ENCODE measurements at regions not wholly inside any gene's neighbourhood (a gene's known extent, or its start where the extent isn't known, plus 50 kb on each side); places are given as distances from the start of the nearest gene placed in this dataset.

DNA sequence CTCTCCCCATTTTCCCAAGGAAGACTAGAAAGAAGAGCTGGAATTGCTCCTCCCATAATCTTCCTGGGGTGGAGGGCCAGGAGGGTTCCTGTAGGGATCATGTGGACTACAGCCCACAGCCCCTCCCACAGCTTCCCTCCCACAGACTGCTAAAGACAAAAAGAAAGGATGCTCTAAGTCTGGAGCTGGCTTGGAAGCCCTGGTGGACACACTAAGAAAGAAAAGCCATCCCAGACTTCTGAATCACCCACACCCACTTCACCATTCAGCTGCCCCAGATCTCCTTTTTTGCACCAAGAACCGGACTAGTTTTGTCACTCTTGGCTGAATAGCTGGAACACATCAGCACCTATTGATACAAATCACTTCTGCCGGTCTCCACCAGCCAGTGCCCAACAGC, 56.8 kb upstream of the PLXNC1 start:
- TF ChIP-seq RCOR1 (conservative IDR thresholded peaks at IDR 0.05; ENCODE audit: low read depth, low read length) (no peak), SIN3A (IDR thresholded peaks at IDR 0.05; ENCODE audit: low read depth, low read length) (no peak), ZZZ3 (IDR thresholded peaks at IDR 0.05; ENCODE audit: control insufficient read depth, insufficient read length, low read depth) (no peak), ZNF622 (IDR thresholded peaks at IDR 0.05) (no peak), KDM1A (IDR thresholded peaks at IDR 0.05; ENCODE audit: borderline replicate concordance) (no peak), SMARCA5 (IDR thresholded peaks at IDR 0.05) (no peak), RELA (IDR thresholded peaks at IDR 0.05; ENCODE audit: borderline replicate concordance, partially characterized antibody) (no peak), WRNIP1 (IDR thresholded peaks at IDR 0.05; ENCODE audit: borderline replicate concordance, low read depth, low read length) (no peak), CREB1 (IDR thresholded peaks at IDR 0.05; ENCODE audit: low read depth) (no peak), HDAC6 (IDR thresholded peaks at IDR 0.05; ENCODE audit: unreplicated experiment) (no peak), KAT2A (conservative IDR thresholded peaks at IDR 0.05; ENCODE audit: control insufficient read depth, low read depth, low read length) (no peak), PAX8 (IDR thresholded peaks at IDR 0.05) (no peak), NFYA (IDR thresholded peaks at IDR 0.05; ENCODE audit: borderline replicate concordance, low read depth, low read length) (no peak)
- TF ChIP-seq, protein P1, sequence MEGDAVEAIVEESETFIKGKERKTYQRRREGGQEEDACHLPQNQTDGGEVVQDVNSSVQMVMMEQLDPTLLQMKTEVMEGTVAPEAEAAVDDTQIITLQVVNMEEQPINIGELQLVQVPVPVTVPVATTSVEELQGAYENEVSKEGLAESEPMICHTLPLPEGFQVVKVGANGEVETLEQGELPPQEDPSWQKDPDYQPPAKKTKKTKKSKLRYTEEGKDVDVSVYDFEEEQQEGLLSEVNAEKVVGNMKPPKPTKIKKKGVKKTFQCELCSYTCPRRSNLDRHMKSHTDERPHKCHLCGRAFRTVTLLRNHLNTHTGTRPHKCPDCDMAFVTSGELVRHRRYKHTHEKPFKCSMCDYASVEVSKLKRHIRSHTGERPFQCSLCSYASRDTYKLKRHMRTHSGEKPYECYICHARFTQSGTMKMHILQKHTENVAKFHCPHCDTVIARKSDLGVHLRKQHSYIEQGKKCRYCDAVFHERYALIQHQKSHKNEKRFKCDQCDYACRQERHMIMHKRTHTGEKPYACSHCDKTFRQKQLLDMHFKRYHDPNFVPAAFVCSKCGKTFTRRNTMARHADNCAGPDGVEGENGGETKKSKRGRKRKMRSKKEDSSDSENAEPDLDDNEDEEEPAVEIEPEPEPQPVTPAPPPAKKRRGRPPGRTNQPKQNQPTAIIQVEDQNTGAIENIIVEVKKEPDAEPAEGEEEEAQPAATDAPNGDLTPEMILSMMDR (IDR thresholded peaks at IDR 0.05 in 2 of 3, conservative IDR thresholded peaks at IDR 0.05 in 1 of 3; ENCODE audit: control insufficient read depth in 2 of 3, extremely low read depth in 1 of 3, insufficient read depth in 1 of 3, low read depth in 3 of 3, low read length in 3 of 3) = no peak
- Histone ChIP-seq H3K27ac (ENCODE audit: control insufficient read depth, insufficient read depth) (no peak overlapping the region), H2AFZ (ENCODE audit: control insufficient read depth, low read depth, low read length) (no peak overlapping the region), H3K36me3 (ENCODE audit: control insufficient read depth in 2 of 2, insufficient read depth in 2 of 2, low read length in 1 of 2) (no peaks in the 10 kb centered on the region), H3K4me2 (ENCODE audit: control insufficient read depth, insufficient read depth) (no peak overlapping the region), H3K9ac (ENCODE audit: control insufficient read depth, insufficient read depth, low read length) (no peak overlapping the region), H3K4me3 (no peak overlapping the region), H3K9me3 (replicated peaks; ENCODE audit: control insufficient read depth, insufficient read depth, low read length) (no peaks in the 10 kb centered on the region), H3K4me1 (ENCODE audit: control insufficient read depth, insufficient read depth, low read length) (no peaks in the 10 kb centered on the region), H3K27me3 (replicated peaks in 1 of 2; ENCODE audit: control insufficient read depth in 2 of 2, insufficient read depth in 2 of 2, low read length in 1 of 2) (no peaks in the 10 kb centered on the region), H4K20me1 (ENCODE audit: control insufficient read depth, insufficient read depth) (no peaks in the 10 kb centered on the region), H3K79me2 (ENCODE audit: control insufficient read depth, insufficient read depth, low read length) (no peaks in the 10 kb centered on the region)
- ChIA-PET CTCF (interaction anchor here (1.4 to 2.6 kb wide), 2 partner anchors 10 to 589 kb away, joined by 7 to 15 read pairs; no protein-coding TSS in a partner anchor), SMC1A (ENCODE audit: uncharacterized antibody, unreplicated experiment) (interaction anchor here (0.6 kb wide), 1 partner anchor 14 kb away, joined by 3 read pairs; no protein-coding TSS in a partner anchor), POLR2A (interaction anchor here (0.5 to 1.1 kb wide), 2 partner anchors 9 to 421 kb away, joined by 3 read pairs; no protein-coding TSS in a partner anchor), RAD21 (ENCODE audit: unreplicated experiment) (no interaction called here)
- in situ Hi-C loops (cut with MboI) (loop anchor here (10.0 kb wide), 1 partner anchor 1307 kb away; no protein-coding TSS in a partner anchor), intact Hi-C loops (cut with micrococcal nuclease; ENCODE audit: unreplicated experiment) (no loop called here)
- no TSS peak for BruUV-seq (replicated peaks)
- DNase-seq (ENCODE audit: low read depth, low spot score) = no peak
- no peak for FAIRE-seq
- no peak for ATAC-seq
- WGBS (ENCODE audit: insufficient coverage, insufficient replicate concordance, low lambda C conversion rate, missing lambda C conversion rate) = 21% methylated on average over 2 of the region's 2 CpGs
